GM12873 (cell line): ENCODE measurements at regions not wholly inside any gene's neighbourhood (a gene's known extent, or its start where the extent isn't known, plus 50 kb on each side); places are given as distances from the start of the nearest gene placed in this dataset.
A peak's percentile ranks its signal among the peaks of the same experiment; 100 is the strongest.

Experiments
- TF ChIP-seq, protein P1 (sequence below): IDR thresholded peaks from 2 replicates; pipeline ENCODE4 v1.5.1; 2012; ENCODE audit warnings: low read depth, mild to moderate bottlenecking, moderate library complexity, low read length, control low read depth; ENCODE audit not compliant: insufficient read depth; ENCODE audit errors: missing control alignments

DNA sequence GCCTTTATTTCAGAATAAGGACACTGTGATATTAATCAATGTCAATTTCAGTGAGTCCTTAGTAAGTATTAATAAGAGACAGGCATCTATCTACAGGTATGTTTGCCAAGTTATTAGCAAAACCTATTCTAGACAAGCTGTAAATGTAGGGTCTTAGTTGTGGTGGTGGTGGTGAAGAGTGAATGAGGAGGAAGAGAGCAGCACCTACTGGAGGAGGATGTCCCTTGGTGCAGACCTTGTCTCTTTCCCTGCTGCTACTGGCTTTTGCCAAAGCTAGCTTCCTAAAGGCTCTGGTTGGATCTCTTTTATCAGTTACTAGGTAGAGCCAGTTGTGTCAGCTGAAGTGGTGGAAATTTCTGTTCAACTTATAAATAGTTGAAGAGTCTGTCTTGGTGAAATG is 304.8 kb upstream of the ATP2B1 start:
- TF ChIP-seq, protein P1, sequence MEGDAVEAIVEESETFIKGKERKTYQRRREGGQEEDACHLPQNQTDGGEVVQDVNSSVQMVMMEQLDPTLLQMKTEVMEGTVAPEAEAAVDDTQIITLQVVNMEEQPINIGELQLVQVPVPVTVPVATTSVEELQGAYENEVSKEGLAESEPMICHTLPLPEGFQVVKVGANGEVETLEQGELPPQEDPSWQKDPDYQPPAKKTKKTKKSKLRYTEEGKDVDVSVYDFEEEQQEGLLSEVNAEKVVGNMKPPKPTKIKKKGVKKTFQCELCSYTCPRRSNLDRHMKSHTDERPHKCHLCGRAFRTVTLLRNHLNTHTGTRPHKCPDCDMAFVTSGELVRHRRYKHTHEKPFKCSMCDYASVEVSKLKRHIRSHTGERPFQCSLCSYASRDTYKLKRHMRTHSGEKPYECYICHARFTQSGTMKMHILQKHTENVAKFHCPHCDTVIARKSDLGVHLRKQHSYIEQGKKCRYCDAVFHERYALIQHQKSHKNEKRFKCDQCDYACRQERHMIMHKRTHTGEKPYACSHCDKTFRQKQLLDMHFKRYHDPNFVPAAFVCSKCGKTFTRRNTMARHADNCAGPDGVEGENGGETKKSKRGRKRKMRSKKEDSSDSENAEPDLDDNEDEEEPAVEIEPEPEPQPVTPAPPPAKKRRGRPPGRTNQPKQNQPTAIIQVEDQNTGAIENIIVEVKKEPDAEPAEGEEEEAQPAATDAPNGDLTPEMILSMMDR = peak; percentile 71

DNA sequence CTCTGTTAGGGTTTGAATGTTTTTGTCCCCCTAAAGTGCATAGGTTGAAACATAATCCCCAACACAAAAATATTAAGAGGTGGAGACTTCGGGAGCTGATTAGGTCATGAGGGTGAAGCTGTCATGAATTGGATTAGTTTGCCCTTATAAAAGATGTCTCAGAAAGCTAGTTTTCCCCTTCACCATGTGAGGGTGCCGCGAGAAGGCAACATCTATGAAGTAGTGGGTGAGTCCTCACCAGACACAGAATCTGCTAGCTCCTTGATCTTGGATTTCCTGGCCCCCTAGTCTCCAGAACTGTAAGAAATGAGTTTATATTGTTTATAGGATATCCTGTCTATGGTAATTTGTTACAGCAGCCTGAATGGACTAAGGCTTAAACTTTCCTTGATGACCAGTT is 301.5 kb upstream of the ATP2B1 start:
- TF ChIP-seq, protein P1 = no peak

DNA sequence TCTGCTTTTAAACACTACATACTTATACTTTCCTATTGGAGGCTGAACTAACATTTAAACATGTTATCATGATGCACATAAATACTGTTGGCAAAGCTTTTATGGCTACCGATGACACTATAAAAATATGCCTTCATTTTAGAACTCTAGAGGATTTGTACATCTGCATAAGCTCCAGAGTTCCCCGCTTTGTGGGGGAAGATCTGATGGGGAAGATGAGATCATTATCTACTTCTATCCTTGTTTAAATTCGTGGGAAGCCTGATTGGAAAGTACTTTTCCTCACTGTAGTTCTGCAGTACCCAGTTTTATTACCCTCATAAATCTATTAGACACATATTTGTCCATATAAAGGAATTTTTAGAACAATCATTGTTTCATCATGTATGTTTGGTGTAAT is 299.6 kb upstream of the ATP2B1 start:
- TF ChIP-seq, protein P1 = no peak

DNA sequence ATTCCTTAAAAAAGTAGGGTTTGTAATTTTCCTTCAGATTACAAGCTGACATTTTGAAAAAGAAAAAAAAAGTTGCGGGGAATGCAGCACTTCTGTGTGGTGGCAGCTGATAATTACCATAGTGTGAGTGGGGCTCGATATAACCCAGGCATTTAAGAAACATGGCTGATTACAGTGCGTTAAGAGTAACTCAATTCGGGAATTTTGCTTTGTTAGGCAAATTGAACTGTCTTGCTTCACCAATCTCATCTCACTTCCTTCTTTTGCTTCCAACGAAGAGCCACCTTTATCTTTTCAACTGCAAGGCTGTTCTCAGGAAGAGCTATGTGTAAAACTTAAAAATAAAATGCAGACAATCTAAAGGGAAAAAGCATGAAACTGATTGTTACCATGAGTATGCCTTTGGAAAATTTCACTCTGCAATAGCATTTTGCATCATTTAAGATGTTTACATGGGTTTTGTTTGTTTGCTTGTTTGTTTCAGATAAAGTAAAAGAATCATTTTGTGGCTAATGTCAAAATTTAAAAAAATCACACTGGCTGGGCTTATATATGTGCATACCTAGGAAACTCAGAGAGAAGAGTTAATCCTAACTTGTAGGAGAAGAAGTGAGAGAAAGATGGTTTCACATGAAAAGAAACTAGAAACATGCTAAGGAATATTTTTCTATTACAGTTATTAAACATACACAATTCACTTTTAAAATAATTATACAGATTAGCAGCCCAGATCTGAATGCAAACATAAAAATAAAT is 295.9 kb upstream of the ATP2B1 start:
- TF ChIP-seq, protein P1 = no peak

DNA sequence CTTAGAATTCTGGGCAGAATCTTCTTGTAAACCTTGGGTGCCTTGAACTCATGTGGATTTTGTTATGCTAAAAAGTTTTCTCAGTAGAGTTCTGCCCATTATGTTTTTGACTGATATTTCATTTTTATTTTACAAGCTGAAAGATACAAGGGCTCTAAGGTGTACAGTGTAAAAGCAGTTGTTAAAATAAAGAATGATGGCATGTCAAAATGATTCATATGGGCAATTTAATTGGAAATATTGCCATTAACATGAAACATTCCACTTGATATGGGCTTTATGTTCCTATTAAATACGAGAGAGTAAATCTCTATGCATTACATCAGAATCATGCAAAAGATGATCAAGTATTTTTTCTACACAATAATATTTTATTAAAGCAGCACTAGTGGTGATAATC is 295.1 kb upstream of the ATP2B1 start:
- TF ChIP-seq, protein P1 = no peak

DNA sequence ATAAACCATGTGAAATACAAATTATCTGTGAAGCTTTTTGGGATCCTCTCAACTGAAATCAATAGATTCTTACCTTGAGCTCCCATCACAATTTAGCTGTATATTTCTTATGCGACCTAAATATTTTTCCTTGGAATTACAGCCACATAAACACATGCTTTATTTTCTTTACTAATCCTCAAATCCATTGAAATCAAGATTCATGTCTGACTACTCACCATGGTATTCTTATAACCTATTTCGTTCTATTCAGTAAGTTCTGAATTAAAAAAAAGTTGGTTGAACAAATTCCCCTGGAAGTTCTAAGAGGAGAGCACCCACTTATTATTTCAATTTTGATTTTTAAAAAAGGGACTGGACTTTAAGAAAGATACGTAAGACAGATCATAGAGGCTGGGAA is 292.1 kb upstream of the ATP2B1 start:
- TF ChIP-seq, protein P1 = no peak

DNA sequence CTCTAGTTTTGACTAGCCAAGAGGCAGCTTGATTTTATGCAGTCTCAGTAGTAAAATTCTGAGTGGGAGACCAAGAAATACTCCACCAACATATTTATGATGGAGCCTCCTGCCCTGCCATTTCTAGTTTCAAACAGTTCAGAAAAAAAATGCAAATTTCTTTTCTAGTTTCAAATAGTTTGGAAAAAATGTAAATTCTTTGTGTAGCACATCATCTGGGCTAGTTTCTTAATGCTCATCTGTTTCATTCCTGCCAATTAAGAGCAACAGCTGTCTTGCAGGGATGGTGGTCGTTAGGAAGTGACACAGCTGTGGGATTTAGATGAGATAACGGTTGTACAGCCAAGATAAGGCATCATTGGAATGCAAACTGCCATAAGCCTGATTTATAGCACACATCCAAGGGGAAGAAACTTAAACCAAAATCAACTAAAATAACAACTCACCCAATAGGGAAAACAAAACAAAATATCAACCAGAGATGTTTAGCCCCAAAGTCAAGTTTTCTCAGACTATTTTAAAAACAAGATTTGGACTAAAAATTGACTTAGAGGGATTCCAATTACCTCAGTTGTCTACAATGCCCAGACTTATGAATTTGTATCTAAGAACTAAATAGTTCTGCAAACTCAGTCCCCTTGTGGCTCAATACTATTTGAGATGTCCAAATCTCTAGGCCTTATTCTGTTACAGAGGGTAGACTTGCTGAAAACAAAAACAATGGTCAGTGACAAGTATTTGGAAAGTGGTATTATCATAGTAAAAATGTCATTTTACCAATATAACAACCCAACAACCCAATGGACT is 291.3 kb upstream of the ATP2B1 start:
- TF ChIP-seq, protein P1 = no peak
